H1 (cell line): ENCODE measurements at regions not wholly inside any gene's neighbourhood (a gene's known extent, or its start where the extent isn't known, plus 50 kb on each side); places are given as distances from the start of the nearest gene placed in this dataset.

Experiments used
- CTCF ChIA-PET: fragments of 300-600 bp; sonication (Branson Sonifier 250); formaldehyde crosslinking; loops from one replicate; lab custom pipeline; 2021; ENCODE audit not compliant: partially characterized antibody; lab: Charles Lee
- POLR2A ChIA-PET: fragments of 300-600 bp; sonication (Branson Sonifier 250); formaldehyde crosslinking; loops from one replicate; lab custom pipeline; 2021; ENCODE audit warnings: inconsistent platforms; ENCODE audit not compliant: partially characterized antibody; lab: Charles Lee
- DNase-seq, 2 experiments: peaks; one replicate each; pipeline versions ENCODE4 v3.0.0 to v3.0.0-alpha.2; 2010 to 2022; ENCODE audit warnings: low spot score in 2 of 2, low read depth in 1 of 2, mixed read lengths in 1 of 2
- FAIRE-seq: peaks from 2 replicates; lab custom pipeline; 2011; peaks lifted over from hg19 to GRCh38; lab: Jason Lieb, UNC
- H2AFZ ChIP-seq: 2 replicates; pipeline ENCODE4 v1.8.1; 2012; ENCODE audit warnings: low read length, inconsistent platforms
- H2AK5ac ChIP-seq: 2 replicates; pipeline ENCODE4 v1.6.1; 2013; ENCODE audit warnings: low read depth, low read length
- H2BK120ac ChIP-seq: replicated peaks from 2 replicates; pipeline ENCODE3; 2013; ENCODE audit warnings: low read depth, low read length, inconsistent platforms
- H2BK12ac ChIP-seq: 2 replicates; pipeline ENCODE4 v1.6.1; 2013; ENCODE audit warnings: low read depth, low read length
- H2BK15ac ChIP-seq: 2 replicates; pipeline ENCODE4 v1.6.1; 2013; ENCODE audit warnings: low read length
- H2BK20ac ChIP-seq: 2 replicates; pipeline ENCODE4 v1.6.1; 2013; ENCODE audit warnings: low read length
- H2BK5ac ChIP-seq: 2 replicates; pipeline ENCODE4 v1.6.1; 2013; ENCODE audit warnings: low read depth, low read length
- H3K14ac ChIP-seq: 2 replicates; pipeline ENCODE4 v1.6.1; 2013; ENCODE audit warnings: inconsistent platforms; ENCODE audit not compliant: insufficient read length
- H3K18ac ChIP-seq: 2 replicates; pipeline ENCODE4 v1.6.1; 2013; ENCODE audit warnings: low read length; ENCODE audit errors: extremely low read depth
- H3K23ac ChIP-seq: 2 replicates; pipeline ENCODE4 v1.6.1; 2013; ENCODE audit warnings: inconsistent platforms; ENCODE audit not compliant: insufficient read length
- H3K23me2 ChIP-seq: 2 replicates; pipeline ENCODE4 v1.6.1; 2013; ENCODE audit warnings: low read depth, low read length
- H3K27ac ChIP-seq: 2 replicates; pipeline ENCODE4 v1.6.1; 2011; ENCODE audit warnings: low read depth, low read length, inconsistent platforms
- H3K27me3 ChIP-seq, 4 experiments: replicated peaks in 1 of 4; 1 replicate in 1 of 4; 2 replicates in 3 of 4; pipeline versions ENCODE4 v1.6.1 to v1.8.1; 2011 to 2013; ENCODE audit warnings: low read length in 3 of 4, mild to moderate bottlenecking in 3 of 4, inconsistent platforms in 2 of 4, mixed read lengths in 2 of 4, moderate library complexity in 1 of 4; ENCODE audit not compliant: control insufficient read depth in 3 of 4, insufficient read depth in 3 of 4; ENCODE audit errors: extremely low read depth in 1 of 4
- H3K36me3 ChIP-seq, 4 experiments: 2 replicates each; pipeline versions ENCODE4 v1.6.1 to v1.8.1; 2011 to 2013; ENCODE audit warnings: mild to moderate bottlenecking in 4 of 4, low read length in 3 of 4, moderate library complexity in 2 of 4, control low read depth in 1 of 4, inconsistent platforms in 1 of 4; ENCODE audit not compliant: insufficient read depth in 4 of 4, control insufficient read depth in 2 of 4
- H3K4ac ChIP-seq: replicated peaks from 2 replicates; pipeline ENCODE3; 2013; ENCODE audit warnings: low read length, low read depth, mixed read lengths, inconsistent platforms; ENCODE audit not compliant: insufficient read length
- H3K4me1 ChIP-seq, 4 experiments: replicated peaks in 1 of 4; 1 replicate in 1 of 4; 2 replicates in 3 of 4; pipeline versions ENCODE4 v1.6.1 to v1.8.1; 2011 to 2013; ENCODE audit warnings: low read length in 3 of 4, inconsistent platforms in 2 of 4, mixed read lengths in 1 of 4; ENCODE audit not compliant: insufficient read depth in 4 of 4, control insufficient read depth in 3 of 4
- H3K4me2 ChIP-seq, 2 experiments: 2 replicates each; pipeline versions ENCODE4 v1.6.1 to v1.8.1; 2011 to 2013; ENCODE audit warnings: low read depth in 2 of 2, low read length in 2 of 2, control low read depth in 1 of 2, inconsistent platforms in 1 of 2, mild to moderate bottlenecking in 1 of 2; ENCODE audit not compliant: insufficient read depth in 1 of 2
- H3K4me3 ChIP-seq, 4 experiments: fragments of 200-600, 300-600 bp in 1 of 4; sonication (generic), shearing (Covaris generic), sonication (Bioruptor Twin) in 1 of 4; 2 replicates each; pipeline versions ENCODE4 v1.5.1 to v1.8.1; 2011 to 2016; ENCODE audit warnings: low read length in 4 of 4, low read depth in 3 of 4, control low read depth in 2 of 4, inconsistent platforms in 2 of 4, mild to moderate bottlenecking in 2 of 4, mixed read lengths in 1 of 4, moderate library complexity in 1 of 4; ENCODE audit not compliant: insufficient read depth in 2 of 4; ENCODE audit errors: extremely low read depth in 1 of 4
- H3K56ac ChIP-seq: replicated peaks from 2 replicates; pipeline ENCODE3; 2013; ENCODE audit warnings: low read depth, mild to moderate bottlenecking, mixed read lengths, low read length, inconsistent platforms; ENCODE audit not compliant: insufficient read length
- H3K79me1 ChIP-seq: 2 replicates; pipeline ENCODE4 v1.6.1; 2013; ENCODE audit warnings: low read depth, low read length, control low read depth
- H3K79me2 ChIP-seq, 2 experiments: 2 replicates each; pipeline versions ENCODE4 v1.6.1 to v1.8.1; 2012 to 2013; ENCODE audit warnings: low read length in 2 of 2, mild to moderate bottlenecking in 2 of 2, inconsistent platforms in 1 of 2; ENCODE audit not compliant: insufficient read depth in 2 of 2, control insufficient read depth in 1 of 2
- H3K9ac ChIP-seq, 4 experiments: replicated peaks in 1 of 4; 1 replicate in 1 of 4; 2 replicates in 3 of 4; pipeline versions ENCODE4 v1.6.1 to v1.8.1; 2011 to 2013; ENCODE audit warnings: low read depth in 3 of 4, low read length in 3 of 4, control low read depth in 2 of 4, mild to moderate bottlenecking in 2 of 4, moderate library complexity in 2 of 4, inconsistent platforms in 1 of 4; ENCODE audit errors: extremely low read depth in 1 of 4
- H3K9me3 ChIP-seq, 2 experiments: 2 replicates each; pipeline versions ENCODE4 v1.6.1 to v1.8.1; 2012 to 2013; ENCODE audit warnings: mild to moderate bottlenecking in 2 of 2, moderate library complexity in 2 of 2, control low read depth in 1 of 2, inconsistent platforms in 1 of 2, low read depth in 1 of 2, low read length in 1 of 2, mixed read lengths in 1 of 2; ENCODE audit not compliant: insufficient read depth in 2 of 2
- H4K20me1 ChIP-seq, 2 experiments: replicated peaks in 1 of 2; 2 replicates each; pipeline versions ENCODE3 to v1.8.1; 2011 to 2013; ENCODE audit warnings: inconsistent platforms in 2 of 2, low read length in 2 of 2, mild to moderate bottlenecking in 1 of 2; ENCODE audit not compliant: insufficient read depth in 2 of 2, control insufficient read depth in 1 of 2
- H4K5ac ChIP-seq: 2 replicates; pipeline ENCODE4 v1.6.1; 2013; ENCODE audit warnings: low read length, low read depth, mixed read lengths, inconsistent platforms; ENCODE audit not compliant: insufficient read length
- H4K8ac ChIP-seq: 2 replicates; pipeline ENCODE4 v1.8.0; 2013; ENCODE audit warnings: mild to moderate bottlenecking, moderate library complexity, low read length, inconsistent platforms; ENCODE audit not compliant: insufficient read depth; ENCODE audit errors: extremely low read depth
- H4K91ac ChIP-seq: replicated peaks from 2 replicates; pipeline ENCODE3; 2013; ENCODE audit warnings: low read length, mixed read lengths, inconsistent platforms; ENCODE audit not compliant: insufficient read length
- BCL11A ChIP-seq, 2 experiments: IDR thresholded peaks; one replicate each; pipeline ENCODE4 v1.6.1; 2011; ENCODE audit warnings: low read depth in 2 of 2, low read length in 2 of 2, mild to moderate bottlenecking in 2 of 2
- CTBP2 ChIP-seq: IDR thresholded peaks from 2 replicates; pipeline ENCODE4 v1.7.0; 2011; ENCODE audit warnings: borderline replicate concordance, mild to moderate bottlenecking, moderate library complexity, mixed read lengths, low read length; ENCODE audit not compliant: insufficient read depth, insufficient read length
- EP300 ChIP-seq, 2 experiments: IDR thresholded peaks; 1 replicate in 1 of 2; 2 replicates in 1 of 2; pipeline ENCODE4 v1.6.1; 2011 to 2012; ENCODE audit warnings: low read depth in 2 of 2, low read length in 2 of 2, mild to moderate bottlenecking in 2 of 2, borderline replicate concordance in 1 of 2, inconsistent platforms in 1 of 2, moderate library complexity in 1 of 2
- JUND ChIP-seq: IDR thresholded peaks from 2 replicates; pipeline ENCODE4 v1.6.1; 2011; ENCODE audit warnings: mild to moderate bottlenecking, improper control_type of control experiment, low read length
- KDM4A ChIP-seq: IDR thresholded peaks from one replicate; pipeline ENCODE4 v1.7.1; 2012; ENCODE audit warnings: low read depth, mild to moderate bottlenecking, moderate library complexity, low read length, inconsistent platforms; ENCODE audit not compliant: severe bottlenecking
- KDM5A ChIP-seq: fragments of 200-600 bp; IDR thresholded peaks from 2 replicates; pipeline ENCODE4 v1.7.1; 2012; ENCODE audit warnings: mild to moderate bottlenecking, low read length, inconsistent platforms, mixed read lengths
- NANOG ChIP-seq: IDR thresholded peaks from 2 replicates; pipeline ENCODE4 v1.6.1; 2011; ENCODE audit warnings: low read length, low read depth, mild to moderate bottlenecking, inconsistent platforms; ENCODE audit not compliant: insufficient read depth, poor library complexity, severe bottlenecking
- WGBS, 2 experiments: shearing (Covaris generic) in 1 of 2; methylation state at CpG; one replicate each; pipeline versions ENCODE4 v1.1.6 to v1.1.7; 2013 to 2015; ENCODE audit warnings: low lambda C conversion rate in 2 of 2, mixed read lengths in 2 of 2, inconsistent platforms in 1 of 2, low coverage in 1 of 2, missing lambda C conversion rate in 1 of 2; ENCODE audit not compliant: insufficient replicate concordance in 2 of 2, insufficient coverage in 1 of 2, insufficient read length in 1 of 2; ENCODE audit errors: extremely low coverage in 1 of 2, missing lambda C conversion rate in 1 of 2; 5-methylcytosine and 5-hydroxymethylcytosine counted together

DNA sequence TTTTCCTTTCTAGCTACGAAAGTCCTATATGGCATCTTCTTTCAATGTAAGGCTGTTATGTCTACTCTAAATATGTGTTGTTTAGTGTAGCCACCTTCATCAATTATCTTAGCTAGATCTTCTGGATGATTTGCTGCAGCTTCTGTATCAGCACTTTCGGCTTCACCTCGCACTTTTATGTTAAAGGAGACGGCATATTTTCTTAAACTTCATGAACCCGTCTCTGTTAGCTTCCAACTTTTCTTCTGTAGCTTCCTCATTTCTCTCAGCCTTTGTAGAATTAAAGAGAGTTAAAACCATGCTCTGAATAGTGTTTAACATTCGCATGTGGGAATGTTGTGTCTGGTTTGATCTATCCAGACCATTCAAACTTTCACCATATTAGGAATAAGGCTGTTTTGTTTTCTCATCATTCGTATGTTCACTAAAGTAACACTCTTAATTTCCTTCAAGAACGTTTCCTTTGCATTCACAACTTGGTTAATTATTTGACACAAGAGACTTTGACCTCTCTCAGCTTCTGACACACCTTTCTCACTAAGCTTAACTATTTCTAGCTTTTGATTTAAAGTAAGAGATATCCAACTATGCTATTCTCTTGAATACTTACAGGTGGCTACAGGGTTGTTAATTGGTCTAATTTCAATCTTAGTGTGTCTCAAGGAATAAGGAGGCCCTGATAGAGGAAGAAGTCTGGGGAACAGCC, 476.8 kb downstream of the GABRG1 start:
- POLR2A ChIA-PET, result no interaction called here
- Histone ChIP-seq H2AK5ac (no peak overlapping the region), H3K79me1 (no peaks in the 10 kb centered on the region), H3K79me2 (no peaks in the 10 kb centered on the region), H3K27ac (no peak overlapping the region), H3K4ac (no peak overlapping the region), H3K36me3 (no peaks in the 10 kb centered on the region)
- CTCF ChIA-PET, result no interaction called here
- no peak for FAIRE-seq
- TF ChIP-seq JUND (no peak), KDM5A (no peak), EP300 (IDR thresholded peaks at IDR 0.05; ENCODE audit: borderline replicate concordance in 1 of 2, low read depth in 2 of 2, low read length in 2 of 2) (no peak), CTBP2 (no peak), BCL11A (IDR thresholded peaks at IDR 0.05; ENCODE audit: low read depth in 2 of 2, low read length in 2 of 2) (no peak), KDM4A (no peak), NANOG (no peak)
- TF ChIP-seq, all 59 proteins: peak for 0
- no peaks in the 10 kb centered on the region for H3K27me3 ChIP-seq
- no peak overlapping the region for H2BK5ac ChIP-seq
- no peaks in the 10 kb centered on the region for H3K9me3 ChIP-seq
- H3K4me2 ChIP-seq, result no peak overlapping the region
- H4K20me1 ChIP-seq, result no peaks in the 10 kb centered on the region
- WGBS, 2 experiments, result 89% methylated on average over 8 of the region's 8 CpGs; no CpG with 5 or more reads in 1 of the 2 experiments
- H4K91ac ChIP-seq, result no peak overlapping the region
- H2BK15ac ChIP-seq, result no peak overlapping the region
- no peak overlapping the region for H4K8ac ChIP-seq
- H4K5ac ChIP-seq, result no peak overlapping the region
- H3K4me3 ChIP-seq, result no peak overlapping the region
- H2BK20ac ChIP-seq, result no peak overlapping the region
- H3K56ac ChIP-seq, result no peak overlapping the region
- no peaks in the 10 kb centered on the region for H3K23me2 ChIP-seq
- H2AFZ ChIP-seq, result no peak overlapping the region
- no peak overlapping the region for H3K9ac ChIP-seq
- no peak overlapping the region for H2BK12ac ChIP-seq
- H3K14ac ChIP-seq, result no peak overlapping the region
- DNase-seq, result no peak
- H3K18ac ChIP-seq, result no peak overlapping the region
- no peak overlapping the region for H3K23ac ChIP-seq
- no peaks in the 10 kb centered on the region for H3K4me1 ChIP-seq
- no peak overlapping the region for H2BK120ac ChIP-seq
